ENCODE measurements at regions not wholly inside any gene's neighbourhood (a gene's known extent, or its start where the extent isn't known, plus 50 kb on each side); places are given as distances from the start of the nearest gene placed in this dataset.

DNA sequence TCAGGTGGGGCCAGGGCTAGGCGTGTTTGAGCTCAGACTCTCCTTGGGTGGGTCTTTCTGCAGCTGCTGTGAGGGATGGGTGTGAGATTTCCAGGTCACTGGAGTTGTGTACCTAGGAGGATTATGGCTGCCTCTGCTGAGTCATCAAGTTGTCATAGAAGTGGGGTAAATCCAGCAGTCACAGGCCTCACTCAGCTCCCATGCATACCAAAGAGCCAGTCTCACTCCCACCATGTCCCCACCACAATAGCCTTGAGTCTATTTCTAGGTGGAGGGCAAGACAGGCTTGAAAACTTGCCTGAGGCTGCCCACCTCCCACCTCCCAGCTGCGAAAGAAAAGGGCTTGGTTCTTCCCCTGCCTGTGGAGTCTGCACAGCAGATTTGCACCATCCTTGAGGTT is 194.0 kb upstream of the PCDH17 start:
- TF ChIP-seq EZH2 (IDR thresholded peaks at IDR 0.05; ENCODE audit: low read length, missing control alignments): no peak
- TF ChIP-seq, protein P1, sequence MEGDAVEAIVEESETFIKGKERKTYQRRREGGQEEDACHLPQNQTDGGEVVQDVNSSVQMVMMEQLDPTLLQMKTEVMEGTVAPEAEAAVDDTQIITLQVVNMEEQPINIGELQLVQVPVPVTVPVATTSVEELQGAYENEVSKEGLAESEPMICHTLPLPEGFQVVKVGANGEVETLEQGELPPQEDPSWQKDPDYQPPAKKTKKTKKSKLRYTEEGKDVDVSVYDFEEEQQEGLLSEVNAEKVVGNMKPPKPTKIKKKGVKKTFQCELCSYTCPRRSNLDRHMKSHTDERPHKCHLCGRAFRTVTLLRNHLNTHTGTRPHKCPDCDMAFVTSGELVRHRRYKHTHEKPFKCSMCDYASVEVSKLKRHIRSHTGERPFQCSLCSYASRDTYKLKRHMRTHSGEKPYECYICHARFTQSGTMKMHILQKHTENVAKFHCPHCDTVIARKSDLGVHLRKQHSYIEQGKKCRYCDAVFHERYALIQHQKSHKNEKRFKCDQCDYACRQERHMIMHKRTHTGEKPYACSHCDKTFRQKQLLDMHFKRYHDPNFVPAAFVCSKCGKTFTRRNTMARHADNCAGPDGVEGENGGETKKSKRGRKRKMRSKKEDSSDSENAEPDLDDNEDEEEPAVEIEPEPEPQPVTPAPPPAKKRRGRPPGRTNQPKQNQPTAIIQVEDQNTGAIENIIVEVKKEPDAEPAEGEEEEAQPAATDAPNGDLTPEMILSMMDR (conservative IDR thresholded peaks at IDR 0.05 in 1 of 2, IDR thresholded peaks at IDR 0.05 in 1 of 2; ENCODE audit: low read depth in 1 of 2, low read length in 2 of 2): no peak
